NCI-H2171 (cell line): ENCODE measurements at regions not wholly inside any gene's neighbourhood (a gene's known extent, or its start where the extent isn't known, plus 50 kb on each side); places are given as distances from the start of the nearest gene placed in this dataset.
"Not testable (repeated sequence)": the region's sequence is repeated elsewhere in the genome, so short reads cannot be mapped to it uniquely, and the experiment has no call there.

ENCODE experiments used
- DNase-seq: peaks from one replicate; lab custom pipeline; 2025; lab: John Stamatoyannopoulos, UW

DNA sequence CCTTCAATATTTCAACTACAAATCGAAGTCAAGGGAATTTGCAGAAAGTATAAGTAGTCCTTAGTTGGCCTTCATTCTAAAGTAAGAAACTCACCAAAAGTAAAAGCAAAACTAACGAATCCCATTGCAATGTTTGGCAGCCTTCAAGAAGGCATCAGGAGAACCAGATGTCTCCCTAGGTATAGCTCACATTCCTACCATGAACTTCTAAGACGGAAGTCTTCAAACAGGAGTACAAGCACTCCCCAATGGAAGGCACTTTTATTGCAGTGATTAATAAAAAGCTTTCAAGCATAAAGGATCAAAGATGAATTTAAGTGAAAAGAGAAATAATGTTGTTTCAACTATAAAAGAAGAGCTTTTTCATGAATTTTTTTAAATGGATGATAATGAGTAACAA is 236.0 kb upstream of the NR5A2 start:
- DNase-seq: no peak

DNA sequence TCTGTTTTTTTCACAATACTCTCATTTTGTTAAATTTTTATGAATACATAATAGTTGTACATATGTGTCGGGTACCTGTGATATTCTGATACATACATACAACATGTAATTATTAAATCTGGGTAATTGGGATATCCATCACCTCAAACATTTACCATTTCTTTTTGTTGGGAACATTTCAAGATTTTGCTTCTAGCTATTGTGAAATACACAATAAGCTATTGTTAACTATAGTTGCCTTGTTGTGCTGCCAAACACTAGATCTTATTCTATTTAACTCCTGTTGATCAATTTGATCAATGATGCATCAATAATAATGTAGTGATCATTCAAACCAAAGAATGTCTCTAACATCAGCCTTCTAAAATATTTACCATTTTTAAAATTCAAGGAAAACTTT is 234.6 kb upstream of the NR5A2 start:
- no peak for DNase-seq

DNA sequence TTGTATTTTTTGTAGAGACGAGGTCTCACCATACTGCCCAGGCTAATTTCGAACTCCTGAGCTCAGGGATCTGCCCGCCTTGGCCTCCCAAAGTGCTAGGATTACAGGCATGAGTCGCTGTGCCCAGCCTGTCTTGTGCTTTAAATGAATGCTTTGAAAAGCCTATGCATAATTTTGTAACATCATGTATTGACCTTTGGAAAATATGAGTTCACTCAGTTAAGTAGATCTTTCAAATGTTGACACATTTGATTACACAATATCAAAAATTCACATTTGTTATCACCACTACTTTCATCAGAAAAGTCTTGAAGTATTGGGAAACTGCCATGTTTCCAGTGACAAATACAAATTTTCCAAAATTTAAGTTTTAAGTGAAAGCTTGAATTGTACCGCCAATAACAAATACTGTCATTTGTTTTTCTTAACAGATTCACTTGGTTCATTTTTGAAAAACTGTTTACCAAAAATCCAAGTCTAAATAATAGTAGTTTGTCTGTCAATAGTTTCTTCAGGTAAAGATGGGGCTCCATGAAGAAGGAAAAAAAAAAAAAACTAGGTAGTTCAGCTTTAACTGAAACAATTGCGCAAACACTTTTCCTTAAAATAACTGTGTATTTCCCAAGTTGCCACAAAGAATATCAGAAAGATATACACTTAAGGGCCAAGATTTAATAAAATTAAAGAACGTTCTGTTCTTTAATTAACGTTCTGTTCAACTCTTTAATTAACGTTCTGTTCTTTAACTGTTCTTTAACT is 233.2 kb upstream of the NR5A2 start:
- no peak for DNase-seq

DNA sequence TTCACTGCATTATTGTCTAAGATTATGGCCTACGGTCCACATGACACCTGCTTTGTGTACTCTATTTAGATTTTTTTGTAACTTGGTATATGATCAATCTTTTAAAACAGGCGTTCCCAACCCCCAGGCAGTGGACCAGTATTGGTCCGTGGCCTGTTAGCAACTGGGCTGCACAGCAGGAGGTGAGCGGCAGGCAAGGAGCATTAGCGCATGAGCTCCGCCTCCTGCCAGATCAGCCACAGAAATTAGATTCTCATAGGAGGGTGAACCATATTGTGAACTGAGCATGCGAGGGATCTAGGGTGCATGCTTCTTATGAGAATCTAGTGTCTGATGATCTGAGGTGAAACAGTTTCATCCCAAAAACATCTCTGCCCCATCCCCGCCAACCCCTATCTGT is 228.4 kb upstream of the NR5A2 start:
- no peak for DNase-seq

DNA sequence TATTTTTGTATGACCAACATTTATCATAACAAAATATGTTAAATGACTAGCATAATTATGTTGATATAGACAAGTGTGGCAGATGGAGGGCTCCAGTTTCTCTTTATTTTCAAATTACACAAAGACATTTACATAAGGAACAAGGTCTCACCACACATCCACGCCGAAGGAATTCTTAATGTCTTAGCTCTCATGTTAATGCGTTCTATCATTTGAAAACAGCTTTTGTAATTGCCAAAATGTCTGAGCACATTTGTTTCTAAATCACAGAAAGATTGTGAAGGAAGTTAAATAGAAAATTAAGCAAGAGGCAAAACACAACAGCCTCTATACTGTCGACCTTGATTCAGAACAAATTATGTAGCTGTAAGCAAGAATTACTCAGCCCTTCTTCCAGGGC is 223.0 kb upstream of the NR5A2 start:
- DNase-seq: no peak

DNA sequence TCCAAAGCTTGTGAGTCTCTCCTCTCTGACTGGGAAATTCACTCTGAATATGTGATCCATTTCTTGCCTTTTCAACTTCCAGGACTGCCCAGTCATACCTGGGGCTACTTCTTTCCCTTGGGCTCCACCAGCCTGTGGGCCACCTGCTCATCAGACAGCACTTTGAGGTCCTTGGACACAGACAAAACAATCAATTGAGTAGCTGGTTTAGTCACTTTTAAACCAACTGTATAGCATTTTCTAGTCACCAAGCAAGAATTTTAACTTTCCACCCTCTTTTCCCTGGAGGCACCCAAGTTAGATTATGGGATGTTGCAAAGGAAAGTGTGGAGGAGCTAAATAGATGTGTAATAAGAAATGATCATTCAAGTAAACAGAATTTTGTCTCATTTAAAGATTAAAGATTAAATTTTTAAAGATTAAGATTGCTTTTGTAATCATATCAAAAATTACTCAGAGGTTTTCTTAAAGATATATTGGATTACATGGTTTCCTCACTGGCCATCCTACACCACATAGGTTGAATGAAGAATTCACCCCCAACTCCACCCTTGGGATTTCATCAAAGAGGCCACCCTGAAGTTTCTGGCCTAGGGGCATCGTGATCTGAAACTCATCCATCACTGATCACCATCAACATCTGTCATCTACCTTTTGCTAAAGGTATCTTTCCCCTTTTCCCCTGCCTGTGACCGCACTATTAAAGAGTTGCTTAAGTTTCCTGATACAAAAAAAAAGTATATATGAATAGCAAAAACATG is 219.2 kb upstream of the NR5A2 start:
- DNase-seq: no peak

DNA sequence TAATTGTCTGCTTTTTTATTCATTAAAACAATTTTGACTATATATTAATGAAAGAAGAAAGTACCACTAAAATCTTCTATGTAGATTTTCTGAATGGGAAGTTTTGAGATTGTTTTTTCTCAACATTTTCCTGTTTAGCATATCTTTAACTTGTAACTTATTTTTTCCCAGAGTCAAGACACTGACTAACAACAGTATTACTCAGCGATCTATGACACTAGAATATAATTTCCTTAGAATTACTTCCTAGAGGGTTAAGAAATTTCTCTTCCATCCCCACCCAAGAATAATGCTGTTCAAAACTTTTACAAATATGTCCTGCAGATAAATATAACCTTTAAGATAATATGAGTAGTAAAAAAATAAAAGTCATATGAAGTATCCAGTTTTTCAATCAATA is 218.2 kb upstream of the NR5A2 start:
- DNase-seq: no peak

DNA sequence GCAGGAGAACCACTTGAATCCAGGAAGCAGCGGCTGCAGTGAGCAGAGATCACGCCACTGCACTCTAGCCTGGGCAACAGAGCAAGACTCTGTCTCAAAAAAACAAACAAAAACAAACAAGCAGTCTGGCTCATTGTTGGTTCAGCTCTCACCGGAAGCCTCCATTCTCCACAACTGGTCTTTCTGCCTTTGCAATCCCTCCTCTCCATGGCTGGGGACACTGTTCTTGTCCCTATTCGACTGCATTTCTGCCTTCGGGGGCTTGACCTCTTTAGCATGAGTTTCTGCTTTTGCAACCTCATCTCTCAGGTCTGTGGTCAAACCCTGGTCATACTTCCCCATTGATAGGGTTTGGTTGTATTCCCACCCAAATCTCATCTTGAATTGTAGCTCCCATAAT is 216.3 kb upstream of the NR5A2 start:
- DNase-seq: no peak

DNA sequence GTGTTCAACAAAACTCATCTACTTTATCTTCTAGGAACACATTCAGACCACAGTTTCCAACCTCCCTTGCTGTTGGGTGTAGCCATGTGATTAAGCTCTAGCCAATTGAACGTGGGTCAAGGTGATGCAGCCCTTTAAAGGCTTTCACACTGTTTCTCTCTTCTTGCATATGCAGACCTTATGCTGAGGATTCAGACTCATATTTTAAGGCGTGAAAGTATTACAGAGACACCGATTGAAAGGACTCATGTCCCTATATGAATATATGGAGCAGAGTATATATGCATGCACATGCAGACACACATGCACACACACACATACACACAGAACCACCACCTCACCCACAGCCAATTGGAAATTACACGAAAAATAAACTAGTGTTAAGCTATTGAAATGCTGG is 214.3 kb upstream of the NR5A2 start:
- no peak for DNase-seq

DNA sequence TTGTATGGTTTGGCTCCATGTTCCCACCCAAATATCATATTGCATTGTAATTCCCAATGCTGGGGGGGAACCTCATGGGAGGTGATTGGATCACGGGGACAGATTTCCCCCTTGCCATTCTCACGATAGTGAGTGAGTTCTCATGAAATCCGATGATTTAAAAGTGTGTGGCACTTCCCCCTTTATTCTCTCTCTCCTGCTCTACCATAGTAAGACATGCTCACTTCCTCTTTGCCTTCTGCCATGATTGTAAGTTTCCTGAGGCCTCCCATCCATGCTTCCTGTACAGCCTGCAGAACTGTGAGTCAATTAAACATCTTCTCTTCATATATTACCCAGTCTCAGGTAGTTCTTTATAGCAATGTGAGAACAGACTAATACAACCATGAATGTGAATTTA is 211.6 kb upstream of the NR5A2 start:
- DNase-seq: no peak

DNA sequence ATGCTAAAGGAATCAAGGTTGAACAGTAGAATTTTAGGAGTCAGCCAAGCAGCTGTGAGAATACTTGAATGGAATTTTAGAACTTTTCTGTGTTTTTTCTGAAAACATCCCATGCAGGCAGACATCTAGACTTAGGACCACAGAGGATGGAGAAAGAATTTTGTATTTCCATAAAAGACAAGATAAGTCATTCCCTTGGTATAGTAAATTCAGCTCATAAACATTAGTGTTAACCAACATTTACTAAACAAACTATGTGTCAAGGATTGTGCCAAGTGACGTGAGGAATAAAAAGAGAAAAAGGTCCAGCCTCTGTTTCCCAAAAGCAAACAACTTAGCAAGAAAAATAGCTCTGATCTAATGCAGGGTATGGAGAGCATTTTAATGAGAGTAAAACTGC is 210.2 kb upstream of the NR5A2 start:
- DNase-seq: no peak

DNA sequence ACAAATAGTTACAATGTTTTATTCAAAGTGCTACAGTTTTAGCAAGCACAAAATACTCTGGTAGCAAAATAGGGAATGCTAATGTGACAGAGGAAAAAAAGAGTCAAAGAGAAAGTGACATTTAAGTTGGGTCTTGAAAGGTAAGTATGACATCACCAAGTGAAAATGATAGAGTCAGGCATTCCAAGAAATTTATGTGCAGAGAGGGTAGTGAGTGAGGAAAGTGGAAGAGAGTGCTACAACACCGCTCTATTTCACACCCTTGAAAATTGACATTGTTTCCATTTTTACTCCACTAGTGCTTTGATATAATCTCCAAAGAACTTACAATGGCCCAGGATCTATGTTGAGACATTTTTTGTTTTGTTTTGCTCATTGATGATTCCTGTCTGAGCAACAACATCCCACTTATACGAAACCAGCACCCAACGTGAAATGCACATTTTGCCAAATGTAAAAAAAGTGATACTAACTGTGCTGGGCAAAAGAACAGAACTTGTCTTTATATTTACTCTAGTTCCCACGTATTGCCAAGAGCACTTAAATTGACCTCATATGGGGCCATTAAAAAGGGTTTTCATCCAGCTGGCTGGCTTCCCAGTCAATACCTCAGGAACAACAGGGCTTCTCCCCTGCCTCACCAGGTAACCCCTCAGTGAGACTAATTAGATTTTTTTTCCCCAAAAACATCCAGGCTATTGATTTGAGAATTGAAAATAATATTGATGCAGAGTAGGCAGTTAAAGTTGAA is 206.3 kb upstream of the NR5A2 start:
- no peak for DNase-seq

DNA sequence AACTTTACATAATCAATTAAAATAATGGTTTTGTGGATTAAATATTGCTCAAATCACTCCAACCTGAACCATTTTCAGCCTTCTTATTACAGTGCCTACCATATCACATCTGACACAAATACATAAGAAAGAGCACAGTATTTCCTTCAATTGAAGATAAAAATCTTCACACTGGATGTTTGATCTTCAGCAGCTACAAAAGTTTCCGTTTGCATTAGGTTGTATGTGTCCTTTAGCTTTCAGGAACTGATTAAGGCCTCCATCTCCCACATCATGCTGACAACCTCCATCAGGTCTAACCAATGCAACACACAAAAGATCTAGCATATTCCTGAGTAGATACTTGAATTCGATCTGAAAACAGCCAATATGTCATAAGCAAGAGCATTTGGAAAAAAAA is 195.1 kb upstream of the NR5A2 start:
- DNase-seq: no peak

DNA sequence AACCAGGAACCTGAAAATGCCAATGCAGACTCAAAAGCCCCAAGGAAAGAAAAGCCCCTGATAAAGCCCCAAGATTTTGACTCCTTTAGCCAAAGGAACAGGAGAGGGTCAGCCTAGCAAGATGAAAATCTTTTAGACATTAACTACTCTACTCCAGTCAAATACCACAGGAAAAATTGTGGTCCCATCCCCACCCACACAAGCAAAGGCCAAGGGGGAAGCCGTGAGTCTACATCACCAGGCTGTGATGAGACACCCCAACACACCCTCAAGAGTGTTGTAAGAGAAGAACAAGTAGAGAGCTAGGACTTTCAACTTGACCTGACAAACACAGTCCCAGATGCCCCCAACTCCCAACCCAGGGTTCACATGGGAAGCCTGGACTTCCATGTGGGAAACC is 192.8 kb upstream of the NR5A2 start:
- no peak for DNase-seq

DNA sequence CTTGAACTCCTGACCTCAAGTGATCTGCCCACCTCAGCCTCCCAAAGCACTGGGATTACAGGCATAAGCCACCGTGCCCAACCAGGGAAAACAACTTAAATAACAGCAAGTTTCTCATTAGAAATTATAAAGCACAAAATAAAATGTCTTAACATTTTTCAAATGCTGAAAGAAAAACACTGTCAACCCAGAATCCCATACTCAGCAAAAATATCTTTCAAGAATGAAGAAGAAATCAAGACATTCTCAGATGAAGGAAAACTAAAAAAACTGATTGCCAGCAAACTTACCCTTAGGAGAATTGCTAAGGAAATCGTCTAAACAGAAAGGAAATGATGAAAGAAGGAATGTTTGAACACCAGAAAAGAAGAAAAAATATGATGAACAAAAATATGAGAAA is 191.1 kb upstream of the NR5A2 start:
- DNase-seq: no peak

DNA sequence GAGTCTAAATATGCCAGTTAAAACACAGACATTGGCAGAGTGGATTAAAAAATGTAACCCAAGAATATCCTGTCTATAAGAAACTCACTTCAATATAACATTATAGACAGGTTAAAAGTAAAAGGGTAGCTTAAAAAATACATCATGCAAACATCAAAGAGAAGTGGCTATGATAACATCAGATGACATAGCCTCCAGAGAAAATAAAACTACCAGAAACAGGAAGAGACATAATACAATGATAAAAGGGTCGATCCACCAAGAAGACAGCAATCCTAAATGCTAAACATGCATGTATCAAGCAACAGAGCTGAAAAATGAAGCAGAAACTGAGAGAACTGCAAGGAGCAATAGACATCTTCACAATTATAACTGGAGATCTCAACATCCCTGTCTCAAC is 190.2 kb upstream of the NR5A2 start:
- DNase-seq: no peak

DNA sequence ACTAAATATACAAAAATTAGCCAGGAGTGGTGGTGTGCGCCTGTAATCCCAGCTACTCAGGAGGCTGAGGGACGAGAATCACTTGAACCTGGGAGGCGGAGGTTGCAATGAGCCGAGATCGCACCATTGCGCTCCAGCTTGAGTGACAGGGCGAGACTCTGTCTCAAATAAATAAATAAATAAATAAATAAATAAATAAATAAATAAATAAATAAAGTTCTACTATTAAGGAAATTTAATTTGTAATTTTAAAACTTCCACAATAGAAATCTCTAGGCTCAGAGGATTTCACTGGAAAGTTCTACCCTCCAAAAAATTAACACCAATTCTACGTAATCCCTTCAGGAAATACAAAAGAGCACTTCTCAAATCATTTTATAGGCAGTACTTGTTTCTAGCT is 187.9 kb upstream of the NR5A2 start:
- not testable (repeated sequence) for DNase-seq

DNA sequence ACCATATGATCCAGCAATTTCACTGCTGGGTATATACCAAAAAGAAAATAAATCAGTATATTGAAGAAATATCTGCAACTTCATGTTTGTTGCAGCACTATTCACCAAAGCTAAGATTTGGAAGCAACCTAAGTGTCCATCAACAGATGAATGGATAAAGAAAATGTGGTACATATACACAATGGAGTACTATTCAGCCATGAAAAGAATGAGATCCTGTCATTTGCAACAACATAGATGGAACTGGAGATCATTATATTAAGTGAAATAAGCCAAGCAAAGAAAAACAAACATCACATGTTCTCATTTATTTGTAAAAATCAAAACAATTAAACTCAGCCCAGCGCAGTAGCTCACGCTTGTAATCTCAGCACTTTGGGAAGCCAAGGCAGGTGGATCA is 184.4 kb upstream of the NR5A2 start:
- DNase-seq: not testable (repeated sequence)

DNA sequence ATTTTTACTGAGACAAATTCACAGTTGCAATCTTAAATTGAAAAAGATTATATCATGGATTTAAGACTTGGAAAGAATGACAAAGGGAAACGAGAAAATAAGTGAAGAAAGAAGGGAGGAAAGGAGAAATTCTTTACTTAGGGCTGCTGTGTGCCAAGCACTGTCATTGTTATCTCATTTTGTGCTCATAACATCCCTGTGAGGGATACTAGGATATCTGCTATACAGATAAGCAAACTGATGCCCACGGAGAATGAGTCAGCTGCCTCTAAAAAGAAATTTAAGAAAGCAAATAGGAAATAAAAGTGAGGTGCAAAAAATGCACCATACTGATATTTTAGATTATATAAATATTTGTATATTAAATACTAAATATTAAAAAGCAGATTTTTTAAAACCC is 183.6 kb upstream of the NR5A2 start:
- no peak for DNase-seq

DNA sequence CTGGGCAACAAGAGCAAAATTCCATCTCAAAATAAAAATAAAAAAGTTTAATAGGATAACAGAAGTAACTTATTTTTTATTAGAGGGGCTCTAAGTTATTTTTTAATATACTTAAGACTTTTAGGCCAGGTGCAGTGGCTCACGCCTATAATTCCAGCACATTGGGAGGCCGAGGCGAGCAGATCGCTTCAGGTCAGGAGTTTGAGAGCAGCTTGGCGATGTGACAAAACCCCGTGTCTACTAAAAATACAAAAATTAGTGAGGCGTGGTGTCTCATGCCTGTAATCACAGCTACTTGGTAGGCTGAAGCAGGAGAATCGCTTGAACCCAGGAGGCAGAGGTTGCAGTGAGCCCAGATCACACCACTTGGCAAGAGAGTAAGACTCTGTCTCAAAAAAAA is 180.5 kb upstream of the NR5A2 start:
- DNase-seq: no peak

DNA sequence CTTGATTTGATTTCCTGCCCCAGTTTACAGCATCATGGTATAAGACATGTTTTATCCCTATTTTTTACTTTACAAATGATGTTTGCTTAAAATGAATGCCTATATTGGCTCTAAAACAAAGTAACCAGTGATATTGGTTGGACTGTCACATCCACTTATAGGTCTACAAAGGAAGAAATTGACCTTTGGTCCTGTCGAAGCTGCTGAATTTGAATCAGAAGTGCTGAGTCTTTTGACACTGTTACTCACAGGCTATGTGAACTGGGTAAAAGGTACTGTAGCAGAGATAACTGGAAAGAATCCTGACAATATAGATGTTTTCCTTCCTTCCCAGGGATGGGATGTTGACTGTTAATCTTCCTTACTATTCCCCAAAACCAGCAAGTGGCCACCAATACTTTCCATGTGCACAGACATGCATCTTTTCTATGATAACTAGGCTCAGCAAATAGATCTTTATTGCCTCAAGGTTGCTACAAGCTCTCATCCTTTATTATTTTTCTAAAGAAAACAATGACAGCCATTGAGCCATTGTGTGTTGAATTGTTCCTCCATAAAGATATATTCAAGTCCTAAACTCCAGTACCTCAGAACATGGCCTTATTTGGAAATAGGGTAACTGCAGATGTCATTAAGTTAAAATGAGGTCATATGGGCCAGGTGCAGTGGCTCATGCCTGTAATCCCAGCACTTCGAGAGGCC is 175.9 kb upstream of the NR5A2 start:
- DNase-seq: no peak

DNA sequence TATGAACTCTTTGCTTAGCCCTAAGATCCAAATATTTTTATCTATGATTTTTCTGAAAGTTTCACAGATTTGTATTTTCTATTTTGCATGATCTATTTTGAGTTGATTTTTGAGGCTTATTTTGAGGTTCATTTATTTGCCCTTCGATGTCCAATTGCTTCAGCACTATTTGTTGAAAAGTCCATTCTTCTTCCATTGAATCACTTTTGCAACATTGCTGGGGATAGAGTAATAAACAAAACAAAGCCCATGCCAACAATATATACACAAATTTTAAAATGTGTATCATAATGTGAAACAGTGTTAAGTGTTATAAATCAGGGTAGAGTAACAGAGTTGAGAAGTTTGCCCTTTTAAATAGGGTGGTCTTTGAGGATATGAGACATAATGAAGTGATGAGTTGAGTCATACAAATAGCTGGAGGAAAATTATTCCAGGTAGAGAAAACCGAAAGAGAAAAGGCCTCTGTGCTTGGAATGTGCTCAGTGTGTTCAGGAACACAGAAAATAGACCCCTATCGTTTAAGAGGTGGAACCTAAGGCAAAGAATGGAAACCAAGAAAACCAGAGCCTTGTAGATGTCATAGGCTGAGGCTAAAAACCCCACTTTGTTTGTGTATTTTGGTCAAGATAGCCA is 172.7 kb upstream of the NR5A2 start:
- DNase-seq: no peak
